22Rv1 (cell line): ENCODE measurements at regions not wholly inside any gene's neighbourhood (a gene's known extent, or its start where the extent isn't known, plus 50 kb on each side); places are given as distances from the start of the nearest gene placed in this dataset.

Experiments used
- ZFX ChIP-seq: fragments of 450-650 bp; IDR thresholded peaks from 2 replicates; pipeline ENCODE4 v1.6.1; 2017; ENCODE audit warnings: antibody characterized with exemption, borderline replicate concordance
- TF ChIP-seq, protein P1 (sequence below): fragments of 450-650 bp; IDR thresholded peaks from 2 replicates; pipeline ENCODE4 v1.5.1; 2017; ENCODE audit warnings: mild to moderate bottlenecking

DNA sequence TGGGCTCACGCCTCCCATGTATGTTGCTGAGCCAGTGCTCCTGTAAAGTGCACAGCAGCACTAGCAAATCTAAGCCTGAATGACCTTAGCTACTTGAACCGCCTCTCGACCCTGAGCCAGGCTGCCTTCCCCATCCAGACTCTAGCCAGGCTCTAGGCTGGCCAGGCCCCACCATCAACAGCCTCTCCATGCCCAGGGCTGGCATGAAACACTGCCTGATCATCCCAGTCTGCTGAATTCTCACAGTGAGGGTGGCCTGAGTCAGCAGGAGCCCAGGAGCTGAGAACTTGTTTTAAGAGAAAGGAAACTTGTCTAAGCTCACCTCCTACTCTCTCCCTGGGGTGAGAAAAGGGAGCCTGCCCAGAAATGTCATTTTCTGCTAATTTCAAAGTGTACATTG, 733.3 kb downstream of the PTPRU start:
- TF ChIP-seq, protein P1, sequence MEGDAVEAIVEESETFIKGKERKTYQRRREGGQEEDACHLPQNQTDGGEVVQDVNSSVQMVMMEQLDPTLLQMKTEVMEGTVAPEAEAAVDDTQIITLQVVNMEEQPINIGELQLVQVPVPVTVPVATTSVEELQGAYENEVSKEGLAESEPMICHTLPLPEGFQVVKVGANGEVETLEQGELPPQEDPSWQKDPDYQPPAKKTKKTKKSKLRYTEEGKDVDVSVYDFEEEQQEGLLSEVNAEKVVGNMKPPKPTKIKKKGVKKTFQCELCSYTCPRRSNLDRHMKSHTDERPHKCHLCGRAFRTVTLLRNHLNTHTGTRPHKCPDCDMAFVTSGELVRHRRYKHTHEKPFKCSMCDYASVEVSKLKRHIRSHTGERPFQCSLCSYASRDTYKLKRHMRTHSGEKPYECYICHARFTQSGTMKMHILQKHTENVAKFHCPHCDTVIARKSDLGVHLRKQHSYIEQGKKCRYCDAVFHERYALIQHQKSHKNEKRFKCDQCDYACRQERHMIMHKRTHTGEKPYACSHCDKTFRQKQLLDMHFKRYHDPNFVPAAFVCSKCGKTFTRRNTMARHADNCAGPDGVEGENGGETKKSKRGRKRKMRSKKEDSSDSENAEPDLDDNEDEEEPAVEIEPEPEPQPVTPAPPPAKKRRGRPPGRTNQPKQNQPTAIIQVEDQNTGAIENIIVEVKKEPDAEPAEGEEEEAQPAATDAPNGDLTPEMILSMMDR = no peak
- no peak for TF ChIP-seq ZFX
